Mesenchymal stem cell (in vitro differentiated cells and primary cell): ENCODE measurements at regions not wholly inside any gene's neighbourhood (a gene's known extent, or its start where the extent isn't known, plus 50 kb on each side); places are given as distances from the start of the nearest gene placed in this dataset.

Source experiments
- DNase-seq: peaks from one replicate; pipeline ENCODE4 v3.0.0-alpha.2; 2013
- H2AFZ ChIP-seq: one replicate; pipeline ENCODE4 v1.6.1; 2013; ENCODE audit warnings: low read depth, mild to moderate bottlenecking, control low read depth, inconsistent platforms, low read length, moderate library complexity
- H2AK5ac ChIP-seq: 2 replicates; pipeline ENCODE4 v1.6.1; 2013; ENCODE audit warnings: low read length, moderate library complexity, mild to moderate bottlenecking, inconsistent platforms; ENCODE audit not compliant: severe bottlenecking
- H2BK120ac ChIP-seq: one replicate; pipeline ENCODE4 v1.6.1; 2013; ENCODE audit warnings: low read depth, mild to moderate bottlenecking, inconsistent platforms, low read length, moderate library complexity
- H2BK12ac ChIP-seq, 2 experiments: one replicate each; pipeline ENCODE4 v1.6.1; 2013; ENCODE audit warnings: inconsistent platforms in 2 of 2, low read length in 2 of 2, mild to moderate bottlenecking in 2 of 2, moderate library complexity in 2 of 2, control low read depth in 1 of 2
- H2BK15ac ChIP-seq: one replicate; pipeline ENCODE4 v1.6.1; 2013; ENCODE audit warnings: mild to moderate bottlenecking, low read depth, inconsistent platforms; ENCODE audit not compliant: poor library complexity, severe bottlenecking
- H2BK5ac ChIP-seq: 2 replicates; pipeline ENCODE4 v1.6.1; 2013; ENCODE audit warnings: low read depth, mild to moderate bottlenecking, low read length, control low read depth, inconsistent platforms; ENCODE audit not compliant: poor library complexity, severe bottlenecking
- H3K14ac ChIP-seq, 2 experiments: one replicate each; pipeline ENCODE4 v1.6.1; 2013; ENCODE audit warnings: inconsistent platforms in 2 of 2, low read length in 2 of 2, control low read depth in 1 of 2, mild to moderate bottlenecking in 1 of 2, moderate library complexity in 1 of 2
- H3K18ac ChIP-seq, 2 experiments: one replicate each; pipeline ENCODE4 v1.6.1; 2013; ENCODE audit warnings: inconsistent platforms in 2 of 2, low read length in 2 of 2, control low read depth in 1 of 2, low read depth in 1 of 2, mild to moderate bottlenecking in 1 of 2
- H3K23ac ChIP-seq, 2 experiments: one replicate each; pipeline ENCODE4 v1.6.1; 2013; ENCODE audit warnings: inconsistent platforms in 2 of 2, low read length in 2 of 2, mild to moderate bottlenecking in 2 of 2, moderate library complexity in 2 of 2, control low read depth in 1 of 2
- H3K27ac ChIP-seq: 2 replicates; pipeline ENCODE4 v1.5.1; 2013; ENCODE audit warnings: mild to moderate bottlenecking, moderate library complexity, low read length, control low read depth, inconsistent platforms; ENCODE audit not compliant: poor library complexity, severe bottlenecking
- H3K27me3 ChIP-seq, 2 experiments: 2 replicates each; pipeline versions ENCODE4 v1.6.1 to v1.7.0; 2013; ENCODE audit warnings: low read length in 2 of 2, mild to moderate bottlenecking in 2 of 2, moderate library complexity in 2 of 2, control low read depth in 1 of 2, inconsistent platforms in 1 of 2; ENCODE audit not compliant: control insufficient read depth in 1 of 2, insufficient read depth in 1 of 2
- H3K36me3 ChIP-seq, 2 experiments: 2 replicates each; pipeline versions ENCODE4 v1.6.1 to v1.7.0; 2013; ENCODE audit warnings: low read length in 2 of 2, control low read depth in 1 of 2, inconsistent platforms in 1 of 2, low read depth in 1 of 2, mild to moderate bottlenecking in 1 of 2; ENCODE audit not compliant: insufficient read depth in 2 of 2, control insufficient read depth in 1 of 2
- H3K4ac ChIP-seq, 2 experiments: one replicate each; pipeline ENCODE4 v1.6.1; 2013; ENCODE audit warnings: inconsistent platforms in 2 of 2, low read length in 2 of 2, mild to moderate bottlenecking in 2 of 2, moderate library complexity in 2 of 2, control low read depth in 1 of 2, low read depth in 1 of 2
- H3K4me1 ChIP-seq: 2 replicates; pipeline ENCODE4 v1.6.1; 2013; ENCODE audit warnings: low read depth, low read length, control low read depth; ENCODE audit not compliant: control insufficient read depth, insufficient read depth
- H3K4me2 ChIP-seq: 2 replicates; pipeline ENCODE4 v1.6.1; 2013; ENCODE audit warnings: low read length, mild to moderate bottlenecking, inconsistent platforms; ENCODE audit not compliant: poor library complexity, severe bottlenecking
- H3K4me3 ChIP-seq, 2 experiments: 2 replicates each; pipeline versions ENCODE4 v1.5.1 to v1.7.0; 2013; ENCODE audit warnings: low read length in 2 of 2, mild to moderate bottlenecking in 2 of 2, control low read depth in 1 of 2, low read depth in 1 of 2; ENCODE audit not compliant: insufficient read depth in 1 of 2
- H3K79me1 ChIP-seq: replicated peaks from 2 replicates; pipeline ENCODE4 v1.6.1; 2013; ENCODE audit warnings: mild to moderate bottlenecking, control low read depth, low read length, inconsistent platforms; ENCODE audit not compliant: poor library complexity, severe bottlenecking
- H3K9ac ChIP-seq: 2 replicates; pipeline ENCODE4 v1.7.0; 2013; ENCODE audit warnings: mild to moderate bottlenecking, low read length, moderate library complexity
- H3K9me3 ChIP-seq: 2 replicates; pipeline ENCODE4 v1.7.0; 2013; ENCODE audit warnings: mild to moderate bottlenecking, low read length; ENCODE audit not compliant: control insufficient read depth
- H4K8ac ChIP-seq: one replicate; pipeline ENCODE4 v1.6.1; 2013; ENCODE audit warnings: inconsistent platforms, mild to moderate bottlenecking, low read length, moderate library complexity
- H4K91ac ChIP-seq: one replicate; pipeline ENCODE4 v1.6.1; 2013; ENCODE audit warnings: mild to moderate bottlenecking, low read length, inconsistent platforms
- WGBS: methylation state at CpG from one replicate; pipeline ENCODE4 v1.1.7; 2013; ENCODE audit warnings: mixed read lengths; 5-methylcytosine and 5-hydroxymethylcytosine counted together

- Histone ChIP-seq H2AFZ (no peak overlapping the region), H3K27ac (no peak overlapping the region), H2BK120ac (no peak overlapping the region), H4K8ac (no peak overlapping the region), H3K14ac (no peak overlapping the region), H2AK5ac (no peak overlapping the region), H3K9me3 (no peaks in the 10 kb centered on the region), H3K9ac (no peak overlapping the region), H3K36me3 (no peaks in the 10 kb centered on the region), H4K91ac (no peak overlapping the region), H3K4me2 (no peak overlapping the region), H3K4me1 (no peaks in the 10 kb centered on the region), H3K4me3 (no peak overlapping the region), H3K4ac (no peak overlapping the region), H3K79me1 (no peaks in the 10 kb centered on the region), H2BK15ac (no peak overlapping the region), H3K18ac (no peak overlapping the region), H2BK5ac (no peak overlapping the region), H3K27me3 (no peaks in the 10 kb centered on the region), H3K23ac (no peak overlapping the region), H2BK12ac (no peak overlapping the region)
- WGBS: 17% methylated on average over 1 of the region's 1 CpG
- no peak for DNase-seq
Measured at GRCh38 chr6:94130478-94130877, 711.1 kb upstream of the EPHA7 start.

- Histone ChIP-seq H3K4ac (no peak overlapping the region), H2BK5ac (no peak overlapping the region), H3K14ac (no peak overlapping the region), H4K91ac (no peak overlapping the region), H3K18ac (no peak overlapping the region), H2BK15ac (no peak overlapping the region), H3K4me1 (no peaks in the 10 kb centered on the region), H3K36me3 (no peaks in the 10 kb centered on the region), H4K8ac (no peak overlapping the region), H3K23ac (no peak overlapping the region), H3K27me3 (no peaks in the 10 kb centered on the region), H3K27ac (no peak overlapping the region), H3K4me3 (no peak overlapping the region), H2BK12ac (no peak overlapping the region), H3K4me2 (no peak overlapping the region), H2BK120ac (no peak overlapping the region), H2AFZ (no peak overlapping the region), H3K9me3 (no peaks in the 10 kb centered on the region), H2AK5ac (no peak overlapping the region), H3K79me1 (no peaks in the 10 kb centered on the region), H3K9ac (no peak overlapping the region)
- no peak for DNase-seq
Measured at GRCh38 chr6:94129926-94130325, 710.6 kb upstream of the EPHA7 start.

DNA sequence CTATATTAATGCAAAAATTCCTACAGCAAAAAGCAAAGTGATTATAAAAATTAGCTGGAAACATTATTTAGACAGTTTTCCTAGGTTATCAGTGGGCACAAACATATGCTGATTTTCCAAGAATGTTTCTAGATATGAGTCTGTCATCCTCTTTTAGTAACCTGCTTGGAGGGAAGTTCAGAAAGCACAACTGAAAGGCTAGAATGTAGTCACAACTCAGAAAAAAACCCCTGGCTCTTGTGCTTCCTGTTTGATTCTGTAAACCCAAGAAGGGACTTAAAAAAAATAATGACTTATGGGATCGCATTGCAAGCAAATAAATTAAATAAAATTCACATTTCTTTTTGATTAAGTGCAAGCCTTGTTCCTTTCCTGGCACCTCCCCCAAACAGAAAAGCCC, 708.4 kb upstream of the EPHA7 start:
- H3K9me3 ChIP-seq: no peaks in the 10 kb centered on the region
- no peak overlapping the region for H2AK5ac ChIP-seq
- no peak overlapping the region for H4K91ac ChIP-seq
- no peak overlapping the region for H3K4me3 ChIP-seq
- no peak overlapping the region for H2AFZ ChIP-seq
- no peaks in the 10 kb centered on the region for H3K4me1 ChIP-seq
- no peak overlapping the region for H3K27ac ChIP-seq
- no peak overlapping the region for H3K9ac ChIP-seq
- no peak overlapping the region for H2BK5ac ChIP-seq
- WGBS: no CpG with 5 or more reads among the region's 1 CpG
- H3K23ac ChIP-seq: no peak overlapping the region
- no peak overlapping the region for H2BK15ac ChIP-seq
- H3K27me3 ChIP-seq: no peaks in the 10 kb centered on the region
- no peak overlapping the region for H3K4ac ChIP-seq
- H3K4me2 ChIP-seq: no peak overlapping the region
- no peak overlapping the region for H4K8ac ChIP-seq
- no peak overlapping the region for H3K18ac ChIP-seq
- H3K36me3 ChIP-seq: no peaks in the 10 kb centered on the region
- H2BK12ac ChIP-seq: no peak overlapping the region
- DNase-seq: no peak
- no peak overlapping the region for H2BK120ac ChIP-seq
- no peak overlapping the region for H3K14ac ChIP-seq
- H3K79me1 ChIP-seq: no peaks in the 10 kb centered on the region

- H3K27me3 ChIP-seq: no peaks in the 10 kb centered on the region
- H4K91ac ChIP-seq: no peak overlapping the region
- H4K8ac ChIP-seq: no peak overlapping the region
- H3K4ac ChIP-seq: no peak overlapping the region
- H3K36me3 ChIP-seq: no peaks in the 10 kb centered on the region
- H3K4me2 ChIP-seq: no peak overlapping the region
- no peaks in the 10 kb centered on the region for H3K9me3 ChIP-seq
- 100% methylated on average over 1 of the region's 1 CpG for WGBS
- no peak overlapping the region for H3K9ac ChIP-seq
- no peaks in the 10 kb centered on the region for H3K4me1 ChIP-seq
- H2BK15ac ChIP-seq: no peak overlapping the region
- no peak overlapping the region for H3K14ac ChIP-seq
- no peak overlapping the region for H2BK5ac ChIP-seq
- no peak for DNase-seq
- no peak overlapping the region for H2AFZ ChIP-seq
- H3K27ac ChIP-seq: no peak overlapping the region
- H3K23ac ChIP-seq: no peak overlapping the region
- no peak overlapping the region for H2BK120ac ChIP-seq
- H3K18ac ChIP-seq: no peak overlapping the region
- no peak overlapping the region for H3K4me3 ChIP-seq
- no peak overlapping the region for H2BK12ac ChIP-seq
- no peak overlapping the region for H2AK5ac ChIP-seq
- H3K79me1 ChIP-seq: no peaks in the 10 kb centered on the region
Measured at GRCh38 chr6:94124333-94124732, 705.0 kb upstream of the EPHA7 start.
